ENCODE measurements at regions not wholly inside any gene's neighbourhood (a gene's known extent, or its start where the extent isn't known, plus 50 kb on each side); places are given as distances from the start of the nearest gene placed in this dataset.

- H3K27ac Mint-ChIP-seq = no peak overlapping the region
- Histone ChIP-seq H3K27me3 (ENCODE audit: control insufficient read depth in 1 of 2, insufficient read depth in 2 of 2, low read length in 2 of 2) (no peaks in the 10 kb centered on the region), H3K4me1 (ENCODE audit: insufficient read depth, low read length) (peaks cover 3% of the 10 kb centered on the region), H3K36me3 (ENCODE audit: insufficient read depth, low read length) (no peaks in the 10 kb centered on the region), H3K9me3 (ENCODE audit: control insufficient read depth in 1 of 2, insufficient read depth in 1 of 2, low read length in 2 of 2) (peaks cover 0 to 5% of the 10 kb centered on the region in 2 experiments), H3K27ac (ENCODE audit: low read depth in 1 of 2, low read length in 2 of 2) (no peak overlapping the region), H3K4me3 (ENCODE audit: low read length) (no peak overlapping the region)
- DNase-seq (no peak), ATAC-seq (ENCODE audit: poor library complexity) (no peak)
- no peak overlapping the region for H3K4me3 Mint-ChIP-seq
- H3K36me3 Mint-ChIP-seq (ENCODE audit: low read depth) = no peaks in the 10 kb centered on the region
- ChIA-PET POLR2A (no interaction called here), CTCF (no interaction called here)
- H3K27me3 Mint-ChIP-seq = no peaks in the 10 kb centered on the region
- H3K4me1 Mint-ChIP-seq (ENCODE audit: low read depth) = peaks cover 7% of the 10 kb centered on the region
- intact Hi-C loops (cut with DNase I, micrococcal nuclease) = no loop called here
- no peak for TF ChIP-seq CTCF (IDR thresholded peaks at IDR 0.05)
- H3K9me3 Mint-ChIP-seq = no peaks in the 10 kb centered on the region
These were observed 81.7 kb upstream of the STOX2 start for GRCh38 chr4:183823434-183823833.

GRCh38 chr4:183825346-183825745 is 79.8 kb upstream of the STOX2 start:
- ChIA-PET CTCF (no interaction called here), POLR2A (no interaction called here)
- DNase-seq (no peak), ATAC-seq (ENCODE audit: poor library complexity) (no peak)
- Mint-ChIP-seq H3K4me1 (ENCODE audit: low read depth) (peaks cover 11% of the 10 kb centered on the region), H3K4me3 (no peak overlapping the region), H3K27ac (no peak overlapping the region), H3K36me3 (ENCODE audit: low read depth) (no peaks in the 10 kb centered on the region), H3K9me3 (no peaks in the 10 kb centered on the region), H3K27me3 (no peaks in the 10 kb centered on the region)
- Histone ChIP-seq H3K4me1 (ENCODE audit: insufficient read depth, low read length) (peaks cover 3% of the 10 kb centered on the region), H3K27me3 (ENCODE audit: control insufficient read depth in 1 of 2, insufficient read depth in 2 of 2, low read length in 2 of 2) (no peaks in the 10 kb centered on the region), H3K36me3 (ENCODE audit: insufficient read depth, low read length) (no peaks in the 10 kb centered on the region), H3K4me3 (ENCODE audit: low read length) (no peak overlapping the region), H3K9me3 (ENCODE audit: control insufficient read depth in 1 of 2, insufficient read depth in 1 of 2, low read length in 2 of 2) (peaks cover 0 to 5% of the 10 kb centered on the region in 2 experiments), H3K27ac (ENCODE audit: low read depth in 1 of 2, low read length in 2 of 2) (no peak overlapping the region)
- intact Hi-C loops (cut with DNase I, micrococcal nuclease) = no loop called here
- TF ChIP-seq CTCF (IDR thresholded peaks at IDR 0.05) = no peak

GRCh38 chr4:183826461-183826860 is 78.6 kb upstream of the STOX2 start:
- DNase-seq (no peak), ATAC-seq (ENCODE audit: poor library complexity) (no peak)
- H3K9me3 Mint-ChIP-seq = no peaks in the 10 kb centered on the region
- Histone ChIP-seq H3K36me3 (ENCODE audit: insufficient read depth, low read length) (no peaks in the 10 kb centered on the region), H3K4me3 (ENCODE audit: low read length) (no peak overlapping the region), H3K4me1 (ENCODE audit: insufficient read depth, low read length) (peaks cover 3% of the 10 kb centered on the region), H3K9me3 (ENCODE audit: control insufficient read depth in 1 of 2, insufficient read depth in 1 of 2, low read length in 2 of 2) (peaks cover 0 to 5% of the 10 kb centered on the region in 2 experiments), H3K27ac (ENCODE audit: low read depth in 1 of 2, low read length in 2 of 2) (no peak overlapping the region), H3K27me3 (ENCODE audit: control insufficient read depth in 1 of 2, insufficient read depth in 2 of 2, low read length in 2 of 2) (no peaks in the 10 kb centered on the region)
- ChIA-PET POLR2A (no interaction called here), CTCF (no interaction called here)
- H3K4me3 Mint-ChIP-seq = no peak overlapping the region
- intact Hi-C loops (cut with DNase I, micrococcal nuclease) = no loop called here
- H3K27me3 Mint-ChIP-seq = no peaks in the 10 kb centered on the region
- no peak overlapping the region for H3K27ac Mint-ChIP-seq
- no peaks in the 10 kb centered on the region for H3K36me3 Mint-ChIP-seq (ENCODE audit: low read depth)
- peaks cover 18% of the 10 kb centered on the region for H3K4me1 Mint-ChIP-seq (ENCODE audit: low read depth)
- no peak for TF ChIP-seq CTCF (IDR thresholded peaks at IDR 0.05)

Data from CD4-positive, alpha-beta T cell (primary cell).